MM.1S (cell line): ENCODE measurements at regions not wholly inside any gene's neighbourhood (a gene's known extent, or its start where the extent isn't known, plus 50 kb on each side); places are given as distances from the start of the nearest gene placed in this dataset.
"Not testable (repeated sequence)": the region's sequence is repeated elsewhere in the genome, so short reads cannot be mapped to it uniquely, and the experiment has no call there.

ENCODE experiments used
- EZH2 ChIP-seq: fragments of 300-600 bp; sonication (generic); optimal IDR thresholded peaks from 2 replicates; pipeline ENCODE3; 2017; ENCODE audit warnings: low read depth, mild to moderate bottlenecking, antibody characterized with exemption, low read length, mixed read lengths
- EZH2phosphoT487 ChIP-seq: fragments of 300-600 bp; sonication (generic); IDR thresholded peaks from 2 replicates; pipeline ENCODE4 v1.6.1; 2018; ENCODE audit warnings: antibody characterized with exemption, low read length
- TF ChIP-seq, protein P1 (sequence below): fragments of 300-600 bp; sonication (generic); IDR thresholded peaks from 2 replicates; pipeline ENCODE4 v1.5.1; 2016; ENCODE audit warnings: antibody characterized with exemption, low read length, mixed read lengths

DNA sequence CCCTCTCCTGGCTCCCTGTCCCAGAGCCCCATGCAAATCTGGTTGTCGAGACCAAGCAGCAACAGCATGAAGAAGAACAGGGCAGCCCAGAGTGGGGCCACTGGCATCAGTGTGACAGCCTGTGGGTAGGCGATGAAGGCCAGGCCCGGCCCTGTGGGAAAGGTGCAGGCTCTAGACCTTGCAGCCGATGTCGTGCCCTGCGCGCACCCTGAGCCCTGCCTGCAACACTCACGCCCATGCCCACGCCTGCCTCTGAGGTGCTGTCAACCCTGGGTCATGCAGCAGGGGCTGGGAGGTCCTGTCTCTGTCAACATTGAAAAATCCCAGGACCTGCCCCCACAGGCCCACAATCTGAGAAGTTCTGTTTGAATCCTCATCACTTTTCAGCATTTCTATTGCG lies 204.0 kb upstream of the TP53TG3 start:
- TF ChIP-seq, protein P1, sequence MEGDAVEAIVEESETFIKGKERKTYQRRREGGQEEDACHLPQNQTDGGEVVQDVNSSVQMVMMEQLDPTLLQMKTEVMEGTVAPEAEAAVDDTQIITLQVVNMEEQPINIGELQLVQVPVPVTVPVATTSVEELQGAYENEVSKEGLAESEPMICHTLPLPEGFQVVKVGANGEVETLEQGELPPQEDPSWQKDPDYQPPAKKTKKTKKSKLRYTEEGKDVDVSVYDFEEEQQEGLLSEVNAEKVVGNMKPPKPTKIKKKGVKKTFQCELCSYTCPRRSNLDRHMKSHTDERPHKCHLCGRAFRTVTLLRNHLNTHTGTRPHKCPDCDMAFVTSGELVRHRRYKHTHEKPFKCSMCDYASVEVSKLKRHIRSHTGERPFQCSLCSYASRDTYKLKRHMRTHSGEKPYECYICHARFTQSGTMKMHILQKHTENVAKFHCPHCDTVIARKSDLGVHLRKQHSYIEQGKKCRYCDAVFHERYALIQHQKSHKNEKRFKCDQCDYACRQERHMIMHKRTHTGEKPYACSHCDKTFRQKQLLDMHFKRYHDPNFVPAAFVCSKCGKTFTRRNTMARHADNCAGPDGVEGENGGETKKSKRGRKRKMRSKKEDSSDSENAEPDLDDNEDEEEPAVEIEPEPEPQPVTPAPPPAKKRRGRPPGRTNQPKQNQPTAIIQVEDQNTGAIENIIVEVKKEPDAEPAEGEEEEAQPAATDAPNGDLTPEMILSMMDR, result not testable (repeated sequence)
- not testable (repeated sequence) for TF ChIP-seq EZH2, EZH2phosphoT487
